HCT116 (cell line): ENCODE measurements at regions not wholly inside any gene's neighbourhood (a gene's known extent, or its start where the extent isn't known, plus 50 kb on each side); places are given as distances from the start of the nearest gene placed in this dataset.

Source experiments
- ATAC-seq: fragments of 200-7000 bp; cut with Tn5 transposase; 2 replicates; pipeline ENCODE4 v1.9.1; 2020; ENCODE audit warnings: mild to moderate bottlenecking, moderate library complexity
- BruUV-seq: library from RNA; stranded (reverse); fragments of 400-500 nt; replicated peaks from 2 replicates; lab custom pipeline; 2021; lab: Mats Ljungman, UMichigan
- CTCF ChIA-PET: fragments of 300-600 bp; sonication (Branson Sonifier 250); formaldehyde crosslinking; loops from one replicate; lab custom pipeline; 2021; ENCODE audit warnings: antibody characterized with exemption; lab: Charles Lee
- POLR2A ChIA-PET: fragments of 300-600, 350-600 bp; sonication (Branson Sonifier 250); formaldehyde crosslinking; loops from one replicate; lab custom pipeline; 2021; ENCODE audit warnings: antibody characterized with exemption; lab: Charles Lee
- RAD21 ChIA-PET, 2 experiments: fragments of 300-600 bp; sonication (Branson Sonifier 250); formaldehyde crosslinking; loops; one replicate each; lab custom pipeline; 2023; ENCODE audit warnings: low total read pairs in 2 of 2; ENCODE audit not compliant: uncharacterized antibody in 2 of 2, unreplicated experiment in 2 of 2, low non-redundant PET in 1 of 2; lab: Charles Lee
- DNase-seq: peaks from one replicate; pipeline ENCODE4 v3.0.0-alpha.2; 2010; ENCODE audit warnings: low read depth, low spot score
- H2AFZ ChIP-seq: fragments of 200-600 bp; shearing (Covaris generic), sonication (generic); 2 replicates; pipeline ENCODE4 v1.6.1; 2017; ENCODE audit warnings: low read depth, mixed run types, mixed read lengths, antibody characterized with exemption, low read length; ENCODE audit not compliant: poor library complexity, severe bottlenecking
- H3K27ac ChIP-seq: 2 replicates; pipeline ENCODE4 v1.5.1; 2012; ENCODE audit warnings: low read depth, low read length
- H3K27me3 ChIP-seq: fragments of 200-600 bp; sonication (generic); 2 replicates; pipeline ENCODE4 v1.6.1; 2016; ENCODE audit warnings: mixed run types, low read length, mixed read lengths; ENCODE audit not compliant: insufficient read depth
- H3K36me3 ChIP-seq, 2 experiments: fragments of 200-500 bp in 1 of 2; fragments of 200-600 bp in 1 of 2; sonication (Bioruptor generic) in 1 of 2; sonication (generic) in 1 of 2; 2 replicates each; pipeline versions ENCODE4 v1.5.1 to v1.6.1; 2014 to 2016; ENCODE audit warnings: low read length in 2 of 2, inconsistent platforms in 1 of 2, mixed read lengths in 1 of 2, mixed run types in 1 of 2; ENCODE audit not compliant: insufficient read depth in 2 of 2, control insufficient read depth in 1 of 2
- H3K4me1 ChIP-seq, 2 experiments: fragments of 200-600 bp in 1 of 2; sonication (generic) in 1 of 2; 2 replicates each; pipeline versions ENCODE4 v1.5.1 to v1.6.1; 2012 to 2017; ENCODE audit warnings: low read length in 2 of 2, inconsistent platforms in 1 of 2, mild to moderate bottlenecking in 1 of 2, mixed read lengths in 1 of 2, mixed run types in 1 of 2, moderate library complexity in 1 of 2; ENCODE audit not compliant: insufficient read depth in 2 of 2, control insufficient read depth in 1 of 2
- H3K4me2 ChIP-seq: fragments of 200-600 bp; sonication (generic); 2 replicates; pipeline ENCODE4 v1.6.1; 2017; ENCODE audit warnings: mixed run types, low read length, mixed read lengths
- H3K4me3 ChIP-seq, 2 experiments: fragments of 200-600 bp in 1 of 2; sonication (generic) in 1 of 2; replicated peaks in 1 of 2; 2 replicates each; pipeline ENCODE4 v1.5.1; 2011 to 2016; ENCODE audit warnings: low read length in 2 of 2, control low read depth in 1 of 2, low read depth in 1 of 2, mild to moderate bottlenecking in 1 of 2, mixed read lengths in 1 of 2, mixed run types in 1 of 2
- H3K79me2 ChIP-seq: fragments of 200-600 bp; sonication (generic); 2 replicates; pipeline ENCODE4 v1.6.1; 2017; ENCODE audit warnings: mild to moderate bottlenecking, mixed run types, low read length, moderate library complexity, mixed read lengths; ENCODE audit not compliant: insufficient read depth
- H3K9ac ChIP-seq: fragments of 200-600 bp; sonication (generic); 2 replicates; pipeline ENCODE4 v1.6.1; 2016; ENCODE audit warnings: low read length, mixed read lengths
- H3K9me2 ChIP-seq: fragments of 200-600 bp; sonication (generic), shearing (Covaris generic); 2 replicates; pipeline ENCODE4 v1.6.1; 2017; ENCODE audit warnings: mixed run types, mild to moderate bottlenecking, moderate library complexity; ENCODE audit not compliant: insufficient read depth
- H3K9me3 ChIP-seq, 2 experiments: fragments of 200-500 bp in 1 of 2; fragments of 200-600 bp in 1 of 2; sonication (Bioruptor generic) in 1 of 2; sonication (generic) in 1 of 2; 2 replicates each; pipeline ENCODE4 v1.6.1; 2014 to 2017; ENCODE audit warnings: low read length in 2 of 2, mixed read lengths in 2 of 2, inconsistent platforms in 1 of 2, low read depth in 1 of 2, mild to moderate bottlenecking in 1 of 2, mixed run types in 1 of 2, moderate library complexity in 1 of 2; ENCODE audit not compliant: control insufficient read depth in 1 of 2, insufficient read depth in 1 of 2
- H4K20me1 ChIP-seq: fragments of 200-600 bp; sonication (generic), shearing (Covaris generic); 2 replicates; pipeline ENCODE4 v1.6.1; 2017; ENCODE audit warnings: mixed run types, mild to moderate bottlenecking, moderate library complexity; ENCODE audit not compliant: insufficient read depth
- CBX3 ChIP-seq: IDR thresholded peaks from 2 replicates; pipeline ENCODE4 v1.6.1; 2012; ENCODE audit warnings: low read depth
- EGR1 ChIP-seq: IDR thresholded peaks from 2 replicates; pipeline ENCODE4 v1.6.1; 2012; ENCODE audit warnings: low read depth
- FOSL1 ChIP-seq: IDR thresholded peaks from 2 replicates; pipeline ENCODE4 v1.6.1; 2012; ENCODE audit warnings: low read depth
- MAX ChIP-seq: IDR thresholded peaks from 2 replicates; pipeline ENCODE4 v1.6.1; 2012
- POLR2A ChIP-seq: IDR thresholded peaks from 2 replicates; pipeline ENCODE4 v1.7.0; 2011; ENCODE audit warnings: borderline replicate concordance; ENCODE audit not compliant: insufficient read depth, insufficient read length; ENCODE audit errors: extremely low read depth
- POLR2AphosphoS5 ChIP-seq: IDR thresholded peaks from 2 replicates; pipeline ENCODE4 v1.6.1; 2011; ENCODE audit warnings: mild to moderate bottlenecking, low read depth, low read length, moderate library complexity
- RAD21 ChIP-seq: IDR thresholded peaks from 2 replicates; pipeline ENCODE4 v1.6.1; 2012; ENCODE audit warnings: low read depth, mild to moderate bottlenecking
- REST ChIP-seq: IDR thresholded peaks from 2 replicates; pipeline ENCODE4 v1.6.1; 2012; ENCODE audit warnings: low read depth
- SIN3A ChIP-seq: IDR thresholded peaks from 2 replicates; pipeline ENCODE4 v1.6.1; 2012; ENCODE audit warnings: low read depth
- SP1 ChIP-seq: IDR thresholded peaks from 2 replicates; pipeline ENCODE4 v1.6.1; 2012; ENCODE audit warnings: low read depth
- ZFX ChIP-seq: fragments of 450-650 bp; IDR thresholded peaks from 2 replicates; pipeline ENCODE4 v1.6.1; 2017
- intact Hi-C: fragments of 100-400 bp; cut with micrococcal nuclease; formaldehyde crosslinking; loops from 2 replicates; pipeline ENCODE4 v1.10.0; 2022

GRCh38 chr19:30631033-30631370 lies 258.8 kb downstream of the ZNF536 start:
- no peaks in the 10 kb centered on the region for H3K4me1 ChIP-seq
- no peaks in the 10 kb centered on the region for H3K9me2 ChIP-seq
- H3K36me3 ChIP-seq: no peaks in the 10 kb centered on the region
- H3K9ac ChIP-seq: no peak overlapping the region
- intact Hi-C loops: no loop called here
- no peak overlapping the region for H3K4me2 ChIP-seq
- TF ChIP-seq SP1 (no peak), ZFX (no peak), POLR2AphosphoS5 (no peak), FOSL1 (no peak), CBX3 (no peak), POLR2A (no peak), RAD21 (no peak), SIN3A (no peak)
- TF ChIP-seq, all 23 proteins: peak for 0
- no peak for DNase-seq
- Histone ChIP-seq H3K27me3 (no peaks in the 10 kb centered on the region), H2AFZ (no peak overlapping the region), H3K79me2 (no peaks in the 10 kb centered on the region), H4K20me1 (no peaks in the 10 kb centered on the region), H3K27ac (no peak overlapping the region), H3K9me3 (no peaks in the 10 kb centered on the region), H3K4me3 (no peak overlapping the region)
- ChIA-PET RAD21 (no interaction called here), POLR2A (no interaction called here), CTCF (no interaction called here)
- no TSS peak for BruUV-seq
- ATAC-seq: no peak

DNA sequence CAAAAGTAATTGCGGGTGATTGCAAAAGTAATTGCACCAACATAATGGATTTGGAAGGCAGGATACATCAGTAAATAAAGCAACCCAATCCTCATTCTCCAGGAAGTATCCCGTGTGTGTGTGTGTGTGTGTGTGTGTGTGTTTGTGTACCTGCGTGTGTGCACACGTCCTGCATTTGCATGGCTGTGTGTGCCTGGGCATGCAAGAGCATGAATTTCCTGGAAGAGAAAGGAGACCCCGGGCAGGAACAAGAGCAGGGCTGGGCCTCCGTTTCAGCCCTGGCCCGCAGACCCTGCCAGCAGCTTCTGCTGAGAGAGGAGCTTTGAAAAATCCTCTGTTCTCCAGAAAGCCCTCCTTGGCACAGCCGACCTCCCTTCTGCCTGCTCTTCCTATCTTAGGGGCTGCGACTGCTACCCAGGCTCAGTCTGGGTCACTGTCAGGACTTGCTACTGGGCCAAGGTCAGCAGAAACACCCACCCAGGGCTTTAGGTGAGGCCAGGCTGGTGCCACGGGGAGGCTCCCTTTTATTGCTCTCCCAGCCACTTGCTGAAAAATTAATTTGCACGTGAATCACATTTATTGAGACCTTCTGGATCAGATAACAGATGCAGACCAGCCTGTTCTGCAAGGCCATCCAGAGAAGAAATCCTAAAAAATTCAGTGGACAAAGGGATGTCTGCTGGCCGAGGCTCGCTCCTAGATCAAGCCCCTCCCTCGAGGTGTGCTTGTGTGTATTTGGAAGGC lies 258.3 kb downstream of the ZNF536 start:
- TF ChIP-seq MAX (no peak), CBX3 (no peak), REST (no peak), EGR1 (no peak)
- H4K20me1 ChIP-seq: no peaks in the 10 kb centered on the region
- H3K27ac ChIP-seq: no peak overlapping the region
- no peaks in the 10 kb centered on the region for H3K4me1 ChIP-seq
- H3K9me3 ChIP-seq: no peaks in the 10 kb centered on the region
- H2AFZ ChIP-seq: no peak overlapping the region
- ATAC-seq (no peak), DNase-seq (no peak)
- intact Hi-C loops: no loop called here
- ChIA-PET RAD21 (no interaction called here), CTCF (no interaction called here), POLR2A (no interaction called here)
- H3K9me2 ChIP-seq: no peaks in the 10 kb centered on the region
- no peak overlapping the region for H3K9ac ChIP-seq
- no peaks in the 10 kb centered on the region for H3K36me3 ChIP-seq
- H3K79me2 ChIP-seq: no peaks in the 10 kb centered on the region
- no peak overlapping the region for H3K4me3 ChIP-seq
- BruUV-seq: no TSS peak
- no peak overlapping the region for H3K4me2 ChIP-seq
- no peaks in the 10 kb centered on the region for H3K27me3 ChIP-seq
